ENCODE measurements at regions not wholly inside any gene's neighbourhood (a gene's known extent, or its start where the extent isn't known, plus 50 kb on each side); places are given as distances from the start of the nearest gene placed in this dataset.

GRCh38 chr9:91162784-91163443 is 198.8 kb downstream of the AUH start:
- DNase-seq (ENCODE audit: extremely low spot score, insufficient read length, low read depth) (peak; percentile 56), FAIRE-seq (peak; percentile 96)

GRCh38 chr9:91163444-91163772 is 198.3 kb downstream of the AUH start:
- no peak for FAIRE-seq
- DNase-seq (ENCODE audit: extremely low spot score, insufficient read length, low read depth): no peak

DNA sequence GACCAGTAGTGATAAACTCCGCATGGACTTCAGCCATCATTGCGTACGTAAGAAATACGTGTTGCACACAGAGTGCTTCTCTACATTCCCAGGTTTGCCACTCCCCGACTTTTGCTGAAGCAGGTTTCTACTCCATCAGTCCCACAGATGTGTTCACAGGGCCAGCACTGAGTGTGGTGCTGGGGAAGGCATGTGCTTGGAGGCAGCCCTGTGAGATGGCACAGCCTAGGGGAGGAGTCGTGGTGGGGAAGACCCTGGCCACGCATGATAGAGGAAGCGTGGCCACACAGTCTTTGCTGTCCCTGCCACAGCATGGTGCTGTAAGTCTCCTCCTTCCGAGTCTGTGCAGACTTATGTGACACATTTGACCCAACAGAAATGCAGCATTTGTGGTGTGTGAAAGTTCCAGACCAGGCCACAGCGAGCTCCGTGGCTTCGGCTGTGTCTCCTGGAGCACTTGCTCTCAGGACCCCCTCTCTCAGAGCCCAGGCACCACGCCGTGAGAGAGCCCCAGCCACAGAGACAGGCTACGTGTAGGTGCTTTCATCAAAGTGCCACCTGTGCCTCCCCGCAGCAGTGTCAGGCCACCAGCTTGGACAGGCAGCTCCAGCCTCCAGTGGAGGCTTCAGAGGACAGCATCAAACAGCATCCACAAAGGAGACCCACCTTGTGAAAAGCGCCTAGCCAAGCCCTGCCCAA is 197.8 kb downstream of the AUH start:
- FAIRE-seq (peak; percentile 72), DNase-seq (ENCODE audit: extremely low spot score, insufficient read length, low read depth) (no peak)

Measured in GM18507 (cell line).